OCI-LY1 (cell line): ENCODE measurements at regions not wholly inside any gene's neighbourhood (a gene's known extent, or its start where the extent isn't known, plus 50 kb on each side); places are given as distances from the start of the nearest gene placed in this dataset.

Experiments used
- EZH2 ChIP-seq: fragments of 200-600 bp; sonication (generic), shearing (Covaris generic); IDR thresholded peaks from 2 replicates; pipeline ENCODE4 v1.8.0; 2017; ENCODE audit warnings: borderline replicate concordance, mixed run types, mild to moderate bottlenecking, antibody characterized with exemption, low read length, moderate library complexity, mixed read lengths
- TF ChIP-seq, protein P1 (sequence below): fragments of 200-600 bp; sonication (generic), shearing (Covaris generic); IDR thresholded peaks from 2 replicates; pipeline ENCODE4 v1.5.1; 2017; ENCODE audit warnings: mild to moderate bottlenecking, antibody characterized with exemption, low read length, moderate library complexity, mixed read lengths

DNA sequence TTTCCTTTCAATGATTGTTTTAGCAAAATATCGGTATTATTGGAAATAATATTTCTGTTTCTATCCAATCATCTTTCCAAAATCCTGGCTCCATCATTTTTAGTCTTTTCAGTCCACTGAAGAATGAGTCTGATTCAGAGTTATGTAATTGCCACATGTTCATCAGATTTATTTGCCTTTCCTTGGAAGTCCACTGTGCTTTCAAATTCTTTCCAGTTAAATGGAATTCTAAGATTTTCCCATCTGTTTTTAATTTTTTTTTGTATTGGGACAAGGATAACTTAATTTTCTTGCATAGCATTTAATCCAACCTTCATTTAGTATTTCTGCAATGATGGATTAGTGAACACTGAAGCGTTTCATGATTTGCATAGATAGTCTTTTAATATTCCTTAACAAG is 521.5 kb upstream of the NRXN1 start:
- TF ChIP-seq, protein P1, sequence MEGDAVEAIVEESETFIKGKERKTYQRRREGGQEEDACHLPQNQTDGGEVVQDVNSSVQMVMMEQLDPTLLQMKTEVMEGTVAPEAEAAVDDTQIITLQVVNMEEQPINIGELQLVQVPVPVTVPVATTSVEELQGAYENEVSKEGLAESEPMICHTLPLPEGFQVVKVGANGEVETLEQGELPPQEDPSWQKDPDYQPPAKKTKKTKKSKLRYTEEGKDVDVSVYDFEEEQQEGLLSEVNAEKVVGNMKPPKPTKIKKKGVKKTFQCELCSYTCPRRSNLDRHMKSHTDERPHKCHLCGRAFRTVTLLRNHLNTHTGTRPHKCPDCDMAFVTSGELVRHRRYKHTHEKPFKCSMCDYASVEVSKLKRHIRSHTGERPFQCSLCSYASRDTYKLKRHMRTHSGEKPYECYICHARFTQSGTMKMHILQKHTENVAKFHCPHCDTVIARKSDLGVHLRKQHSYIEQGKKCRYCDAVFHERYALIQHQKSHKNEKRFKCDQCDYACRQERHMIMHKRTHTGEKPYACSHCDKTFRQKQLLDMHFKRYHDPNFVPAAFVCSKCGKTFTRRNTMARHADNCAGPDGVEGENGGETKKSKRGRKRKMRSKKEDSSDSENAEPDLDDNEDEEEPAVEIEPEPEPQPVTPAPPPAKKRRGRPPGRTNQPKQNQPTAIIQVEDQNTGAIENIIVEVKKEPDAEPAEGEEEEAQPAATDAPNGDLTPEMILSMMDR: no peak
- no peak for TF ChIP-seq EZH2
